Thyroid gland (tissue), 4 donors: ENCODE measurements at regions not wholly inside any gene's neighbourhood (a gene's known extent, or its start where the extent isn't known, plus 50 kb on each side); places are given as distances from the start of the nearest gene placed in this dataset.

ENCODE experiments used
- CTCF ChIP-seq, 6 experiments: fragments of 200-600 bp in 3 of 6; fragments of 450-650 bp in 3 of 6; sonication (generic) in 3 of 6; IDR thresholded peaks; one replicate each; pipeline ENCODE4 v1.5.1; 2016 to 2019; ENCODE audit warnings: antibody characterized with exemption in 6 of 6, mild to moderate bottlenecking in 2 of 6, inconsistent platforms in 1 of 6, moderate library complexity in 1 of 6
- POLR2A ChIP-seq, 2 donors: fragments of 450-650 bp; IDR thresholded peaks; one replicate each; pipeline ENCODE4 v1.6.1; 2017; ENCODE audit warnings: antibody characterized with exemption in 2 of 2, mild to moderate bottlenecking in 2 of 2, moderate library complexity in 1 of 2

- no peak for TF ChIP-seq CTCF (IDR thresholded peaks at IDR 0.05)
- no peak for TF ChIP-seq POLR2A (IDR thresholded peaks at IDR 0.05)
Measured at GRCh38 chr5:14967166-14967565, 95.6 kb upstream of the ANKH start.
